B cell (primary cell): ENCODE measurements at regions not wholly inside any gene's neighbourhood (a gene's known extent, or its start where the extent isn't known, plus 50 kb on each side); places are given as distances from the start of the nearest gene placed in this dataset.
"Not testable (repeated sequence)": the region's sequence is repeated elsewhere in the genome, so short reads cannot be mapped to it uniquely, and the experiment has no call there.

Experiments
- ATAC-seq: fragments of 200-7000 bp; cut with Tn5 transposase; one replicate; pipeline ENCODE4 v1.10.0; 2021; ENCODE audit warnings: low read depth, mild to moderate bottlenecking, moderate number of reproducible peaks, moderate library complexity
- CTCF ChIA-PET: fragments of 350-600 bp; sonication (Branson Sonifier 250); formaldehyde crosslinking; loops from one replicate; lab custom pipeline; 2021; ENCODE audit warnings: antibody characterized with exemption, inconsistent platforms; lab: Charles Lee
- POLR2A ChIA-PET: fragments of 350-600 bp; sonication (Branson Sonifier 250); formaldehyde crosslinking; loops from one replicate; lab custom pipeline; 2021; ENCODE audit warnings: antibody characterized with exemption; lab: Charles Lee
- DNase-seq: peaks from one replicate; pipeline ENCODE4 v3.0.0; 2013
- H2AFZ ChIP-seq: 2 replicates; pipeline ENCODE4 v1.6.1; 2012; ENCODE audit warnings: mild to moderate bottlenecking, low read depth, low read length; ENCODE audit not compliant: insufficient read depth, poor library complexity, severe bottlenecking
- H3K27ac ChIP-seq, 2 donors: 1 replicate in 1 of 2; 2 replicates in 1 of 2; pipeline ENCODE4 v1.5.1; 2012 to 2013; ENCODE audit warnings: low read length in 2 of 2, mild to moderate bottlenecking in 2 of 2, moderate library complexity in 1 of 2
- H3K27me3 ChIP-seq, 4 experiments: fragments of 200-600 bp in 1 of 4; sonication (generic) in 1 of 4; replicated peaks in 1 of 4; 1 replicate in 2 of 4; 2 replicates in 2 of 4; pipeline versions ENCODE4 v1.6.1 to v1.7.0; 2013 to 2016; ENCODE audit warnings: low read length in 3 of 4, mild to moderate bottlenecking in 2 of 4, mixed read lengths in 1 of 4, moderate library complexity in 1 of 4; ENCODE audit not compliant: insufficient read depth in 4 of 4, control insufficient read depth in 3 of 4; ENCODE audit errors: control extremely low read depth in 1 of 4
- H3K36me3 ChIP-seq, 2 experiments: replicated peaks in 1 of 2; 1 replicate in 1 of 2; 2 replicates in 1 of 2; pipeline versions ENCODE4 v1.6.1 to v1.7.1; 2013; ENCODE audit warnings: low read length in 1 of 2; ENCODE audit not compliant: insufficient read depth in 2 of 2, control insufficient read depth in 1 of 2; ENCODE audit errors: control extremely low read depth in 1 of 2, extremely low read depth in 1 of 2
- H3K4me1 ChIP-seq, 2 donors: fragments of 200-600 bp in 1 of 2; sonication (generic) in 1 of 2; 1 replicate in 1 of 2; 2 replicates in 1 of 2; pipeline versions ENCODE4 v1.5.1 to v1.6.1; 2013 to 2017; ENCODE audit warnings: low read length in 2 of 2; ENCODE audit not compliant: control insufficient read depth in 2 of 2, insufficient read depth in 2 of 2
- H3K4me2 ChIP-seq: replicated peaks from 2 replicates; pipeline ENCODE3; 2012; ENCODE audit warnings: mild to moderate bottlenecking, low read depth, low read length; ENCODE audit not compliant: poor library complexity, severe bottlenecking
- H3K4me3 ChIP-seq, 5 experiments: fragments of 200-600 bp in 1 of 5; sonication (generic) in 1 of 5; 1 replicate in 3 of 5; 2 replicates in 2 of 5; pipeline versions ENCODE4 v1.5.1 to v1.7.0; 2011 to 2016; ENCODE audit warnings: low read length in 4 of 5, mild to moderate bottlenecking in 4 of 5, low read depth in 2 of 5, control low read depth in 1 of 5, moderate library complexity in 1 of 5; ENCODE audit not compliant: insufficient read depth in 1 of 5; ENCODE audit errors: control extremely low read depth in 1 of 5, extremely low read depth in 1 of 5
- H3K79me2 ChIP-seq: fragments of 200-600 bp; sonication (generic); one replicate; pipeline ENCODE4 v1.6.0; 2016; ENCODE audit warnings: low read length; ENCODE audit not compliant: control insufficient read depth, insufficient read depth
- H3K9ac ChIP-seq: fragments of 200-600 bp; sonication (generic); 2 replicates; pipeline ENCODE4 v1.6.1; 2017; ENCODE audit warnings: mild to moderate bottlenecking, low read length, moderate library complexity
- H3K9me3 ChIP-seq, 3 donors: one replicate each; pipeline versions ENCODE4 v1.6.1 to v1.7.1; 2013; ENCODE audit warnings: low read length in 2 of 3; ENCODE audit not compliant: control insufficient read depth in 2 of 3, insufficient read depth in 1 of 3; ENCODE audit errors: control extremely low read depth in 1 of 3
- H4K20me1 ChIP-seq: 2 replicates; pipeline ENCODE4 v1.6.0; 2012; ENCODE audit warnings: mild to moderate bottlenecking, low read length; ENCODE audit not compliant: insufficient read depth, control insufficient read depth, poor library complexity, severe bottlenecking
- H3K27ac Mint-ChIP-seq: one replicate; pipeline ENCODE4 v1.8.0; 2021; ENCODE audit warnings: mixed read lengths
- H3K27me3 Mint-ChIP-seq: one replicate; pipeline ENCODE4 v1.8.0; 2021; ENCODE audit warnings: mixed read lengths
- H3K4me1 Mint-ChIP-seq: one replicate; pipeline ENCODE4 v1.8.0; 2021; ENCODE audit warnings: mixed read lengths
- H3K4me3 Mint-ChIP-seq: one replicate; pipeline ENCODE4 v1.8.0; 2021; ENCODE audit warnings: mixed read lengths
- H3K9me3 Mint-ChIP-seq: one replicate; pipeline ENCODE4 v1.8.0; 2022; ENCODE audit warnings: mixed read lengths; ENCODE audit not compliant: insufficient read depth
- EZH2 ChIP-seq: IDR thresholded peaks from 2 replicates; pipeline ENCODE4 v1.6.1; 2012; ENCODE audit warnings: borderline replicate concordance, low read depth, mild to moderate bottlenecking, moderate library complexity, low read length; ENCODE audit not compliant: insufficient read depth, poor library complexity, severe bottlenecking
- WGBS: methylation state at CpG from one replicate; pipeline ENCODE4 v1.1.5; 2013; ENCODE audit warnings: missing lambda C conversion rate; ENCODE audit not compliant: insufficient coverage; 5-methylcytosine and 5-hydroxymethylcytosine counted together
- intact Hi-C: fragments of 100-400 bp; cut with micrococcal nuclease; formaldehyde crosslinking; loops from one replicate; pipeline ENCODE4 v1.10.0; 2022
- TF ChIP-seq, protein P1 (sequence below): fragments of 200-600 bp; IDR thresholded peaks from one replicate; pipeline ENCODE4 v1.8.0; 2022; ENCODE audit warnings: antibody characterized with exemption, mild to moderate bottlenecking

DNA sequence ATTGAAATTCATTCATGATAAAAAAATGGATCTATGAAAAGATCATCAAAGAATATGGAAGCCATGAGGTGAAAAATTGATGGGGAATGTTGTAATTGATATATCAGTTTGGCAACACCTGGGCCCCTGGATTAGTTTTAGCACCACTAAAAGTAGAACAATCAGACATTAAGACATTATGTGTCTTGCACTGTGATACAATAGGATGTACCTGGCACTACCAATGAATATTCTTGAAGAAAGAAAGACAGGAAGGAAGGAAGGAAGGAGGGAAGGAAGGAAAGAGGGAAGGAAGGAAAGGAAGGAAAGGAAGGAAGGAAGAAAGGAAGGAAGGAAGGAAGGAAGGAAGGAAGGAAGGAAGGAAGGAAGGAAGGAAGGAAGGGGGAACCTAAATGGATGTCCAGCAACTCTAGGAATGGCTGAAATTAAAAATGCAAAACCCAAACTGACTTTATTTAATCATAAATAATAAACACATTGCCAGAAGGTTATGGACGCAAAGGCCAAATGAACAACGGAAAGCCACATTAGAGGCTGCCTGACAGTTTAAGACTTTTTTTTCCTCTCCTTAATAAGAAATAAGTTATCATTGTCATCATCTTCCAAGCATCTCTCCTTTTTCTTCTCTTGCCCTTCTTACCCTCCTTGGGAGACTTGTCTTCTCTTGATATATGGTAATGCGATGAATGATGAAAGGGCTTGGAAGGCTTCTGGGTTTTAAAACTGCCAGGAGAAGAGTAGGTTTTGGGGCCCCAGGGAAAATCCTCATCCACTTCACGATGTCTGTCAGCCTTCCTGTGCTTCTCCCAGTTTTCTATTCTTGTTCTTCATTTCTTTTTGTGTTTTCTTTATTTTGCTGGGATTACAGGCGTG lies 224.4 kb downstream of the EXOC5 start:
- H2AFZ ChIP-seq, H3K4me3 ChIP-seq, H3K27me3 Mint-ChIP-seq, intact Hi-C loops, H4K20me1 ChIP-seq, H3K79me2 ChIP-seq, H3K27ac Mint-ChIP-seq, ATAC-seq, H3K4me2 ChIP-seq, H3K4me1 ChIP-seq, DNase-seq, H3K9ac ChIP-seq, CTCF ChIA-PET, H3K4me3 Mint-ChIP-seq, H3K27ac ChIP-seq, H3K9me3 ChIP-seq, H3K4me1 Mint-ChIP-seq, H3K9me3 Mint-ChIP-seq, H3K27me3 ChIP-seq, H3K36me3 ChIP-seq, POLR2A ChIA-PET: not testable (repeated sequence)
- no CpG with 5 or more reads among the region's 5 CpGs for WGBS

DNA sequence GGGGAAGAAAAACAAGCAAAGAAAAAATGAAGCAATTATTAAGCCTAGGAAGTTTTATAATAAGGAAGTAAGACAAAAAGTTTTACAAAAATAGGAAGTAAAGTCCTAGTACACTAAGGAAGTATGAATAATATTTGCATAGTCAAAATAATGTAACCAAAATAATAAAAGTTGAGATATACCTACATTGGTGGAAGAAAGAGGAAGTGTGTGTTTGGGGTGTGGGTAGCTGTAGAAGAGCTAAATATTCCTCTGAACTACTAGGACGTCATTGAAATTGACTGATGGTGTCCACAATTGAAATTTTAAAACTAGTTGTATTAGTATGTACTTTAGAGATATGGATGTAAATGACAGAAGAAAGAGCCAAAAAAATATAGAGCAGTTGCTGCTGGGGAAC lies 228.4 kb upstream of the OTX2 start:
- Mint-ChIP-seq H3K4me1 (peaks cover 21% of the 10 kb centered on the region), H3K27ac (peak overlapping the region; percentile 60), H3K27me3 (peaks cover 4% of the 10 kb centered on the region), H3K4me3 (peak overlapping the region; percentile 55), H3K9me3 (peaks cover 8% of the 10 kb centered on the region)
- 0% methylated on average over 1 of the region's 1 CpG for WGBS
- no peaks in the 10 kb centered on the region for H3K79me2 ChIP-seq
- peak; percentile 56 for DNase-seq
- no peak for TF ChIP-seq EZH2
- TF ChIP-seq, protein P1, sequence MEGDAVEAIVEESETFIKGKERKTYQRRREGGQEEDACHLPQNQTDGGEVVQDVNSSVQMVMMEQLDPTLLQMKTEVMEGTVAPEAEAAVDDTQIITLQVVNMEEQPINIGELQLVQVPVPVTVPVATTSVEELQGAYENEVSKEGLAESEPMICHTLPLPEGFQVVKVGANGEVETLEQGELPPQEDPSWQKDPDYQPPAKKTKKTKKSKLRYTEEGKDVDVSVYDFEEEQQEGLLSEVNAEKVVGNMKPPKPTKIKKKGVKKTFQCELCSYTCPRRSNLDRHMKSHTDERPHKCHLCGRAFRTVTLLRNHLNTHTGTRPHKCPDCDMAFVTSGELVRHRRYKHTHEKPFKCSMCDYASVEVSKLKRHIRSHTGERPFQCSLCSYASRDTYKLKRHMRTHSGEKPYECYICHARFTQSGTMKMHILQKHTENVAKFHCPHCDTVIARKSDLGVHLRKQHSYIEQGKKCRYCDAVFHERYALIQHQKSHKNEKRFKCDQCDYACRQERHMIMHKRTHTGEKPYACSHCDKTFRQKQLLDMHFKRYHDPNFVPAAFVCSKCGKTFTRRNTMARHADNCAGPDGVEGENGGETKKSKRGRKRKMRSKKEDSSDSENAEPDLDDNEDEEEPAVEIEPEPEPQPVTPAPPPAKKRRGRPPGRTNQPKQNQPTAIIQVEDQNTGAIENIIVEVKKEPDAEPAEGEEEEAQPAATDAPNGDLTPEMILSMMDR: no peak
- H3K27me3 ChIP-seq: no peaks in the 10 kb centered on the region
- peak overlapping the region in 1 of 5 experiments; percentile 28 for H3K4me3 ChIP-seq
- H3K4me2 ChIP-seq: peak overlapping the region; percentile 45
- H3K9me3 ChIP-seq: peaks cover 0 to 9% (median 9%) of the 10 kb centered on the region in 3 donors
- intact Hi-C loops: no loop called here
- H4K20me1 ChIP-seq: no peaks in the 10 kb centered on the region
- H3K4me1 ChIP-seq: peaks cover 14 to 15% of the 10 kb centered on the region in 2 donors
- H3K9ac ChIP-seq: peak overlapping the region; percentile 28
- H3K27ac ChIP-seq: peak overlapping the region; percentile 11 to 28
- H2AFZ ChIP-seq: peak overlapping the region; percentile 40
- ATAC-seq: peak; percentile 83
- ChIA-PET POLR2A (no interaction called here), CTCF (no interaction called here)
- no peaks in the 10 kb centered on the region for H3K36me3 ChIP-seq
